HEK293 (cell line): ENCODE measurements at regions not wholly inside any gene's neighbourhood (a gene's known extent, or its start where the extent isn't known, plus 50 kb on each side); places are given as distances from the start of the nearest gene placed in this dataset.

Experiments
- CTCF ChIA-PET: fragments of 350-600 bp; formaldehyde crosslinking; extraction: SDS; loops from one replicate; lab custom pipeline; 2021; ENCODE audit warnings: antibody characterized with exemption; lab: Yijun Ruan, JAX
- POLR2A ChIA-PET: fragments of 300-600 bp; formaldehyde crosslinking; extraction: SDS; loops from one replicate; lab custom pipeline; 2020; ENCODE audit warnings: antibody characterized with exemption, inconsistent platforms; lab: Yijun Ruan, JAX
- H3K27ac ChIP-seq: fragments of 200-500 bp; sonication (Bioruptor generic); 2 replicates; pipeline ENCODE4 v1.5.1; 2014; ENCODE audit warnings: low read depth, low read length, control low read depth, inconsistent platforms; ENCODE audit errors: extremely low read depth
- H3K36me3 ChIP-seq, 2 experiments: fragments of 200-500 bp in 1 of 2; sonication (Bioruptor generic) in 1 of 2; 1 replicate in 1 of 2; 2 replicates in 1 of 2; pipeline ENCODE4 v1.5.1; 2014 to 2017; ENCODE audit warnings: inconsistent platforms in 2 of 2, low read length in 2 of 2; ENCODE audit not compliant: control insufficient read depth in 2 of 2, insufficient read depth in 1 of 2
- H3K4me1 ChIP-seq: fragments of 200-500 bp; sonication (Bioruptor generic); 2 replicates; pipeline ENCODE4 v1.5.1; 2014; ENCODE audit warnings: mild to moderate bottlenecking, low read length, inconsistent platforms; ENCODE audit not compliant: control insufficient read depth, insufficient read depth
- H3K4me3 ChIP-seq: 2 replicates; pipeline ENCODE4 v1.5.1; 2011; ENCODE audit warnings: low read depth, mild to moderate bottlenecking, control low read depth, low read length, moderate library complexity
- H3K9me3 ChIP-seq: fragments of 200-500 bp; sonication (Bioruptor generic); 2 replicates; pipeline ENCODE4 v1.5.1; 2014; ENCODE audit warnings: low read depth, low read length, inconsistent platforms; ENCODE audit not compliant: control insufficient read depth, insufficient read depth
- FEZF1 ChIP-seq: fragments of 450-650 bp; formaldehyde crosslinking; IDR thresholded peaks from 2 replicates; pipeline ENCODE4 v1.5.1; 2016; ENCODE audit warnings: missing biosample characterization, missing genetic modification characterization
- ZBTB48 ChIP-seq: fragments of 450-650 bp; formaldehyde crosslinking; IDR thresholded peaks from 2 replicates; pipeline ENCODE4 v1.5.1; 2016; ENCODE audit warnings: missing biosample characterization, missing genetic modification characterization
- ZNF10 ChIP-seq: fragments of 450-650 bp; formaldehyde crosslinking; IDR thresholded peaks from 2 replicates; pipeline ENCODE4 v1.5.1; 2017; ENCODE audit warnings: missing biosample characterization, missing genetic modification characterization
- ZNF202 ChIP-seq: fragments of 450-650 bp; formaldehyde crosslinking; IDR thresholded peaks from 2 replicates; pipeline ENCODE4 v1.5.1; 2016; ENCODE audit warnings: missing biosample characterization, missing genetic modification characterization, borderline replicate concordance
- ZNF239 ChIP-seq: fragments of 450-650 bp; formaldehyde crosslinking; IDR thresholded peaks from 2 replicates; pipeline ENCODE4 v1.5.1; 2016; ENCODE audit warnings: missing biosample characterization, missing genetic modification characterization
- ZNF433 ChIP-seq: fragments of 450-650 bp; formaldehyde crosslinking; IDR thresholded peaks from 2 replicates; pipeline ENCODE4 v1.5.1; 2016; ENCODE audit warnings: missing biosample characterization, missing genetic modification characterization, low read depth
- ZNF571 ChIP-seq: fragments of 450-650 bp; formaldehyde crosslinking; IDR thresholded peaks from 2 replicates; pipeline ENCODE4 v1.5.0; 2017; ENCODE audit warnings: missing biosample characterization, missing genetic modification characterization
- ZNF677 ChIP-seq: fragments of 450-650 bp; IDR thresholded peaks from 2 replicates; pipeline ENCODE4 v1.5.0; 2018; ENCODE audit warnings: missing biosample characterization, mild to moderate bottlenecking, missing genetic modification characterization, moderate library complexity
- TF ChIP-seq, protein P1 (sequence below): fragments of 450-650 bp; formaldehyde crosslinking; IDR thresholded peaks from 2 replicates; pipeline ENCODE4 v1.5.1; 2016; ENCODE audit warnings: missing biosample characterization, missing genetic modification characterization
- TF ChIP-seq, protein P2 (sequence below): IDR thresholded peaks from 2 replicates; pipeline ENCODE4 v1.6.1; 2011; ENCODE audit warnings: mild to moderate bottlenecking, low read depth, low read length, borderline replicate concordance
- TF ChIP-seq, protein P3 (sequence below): fragments of 450-650 bp; formaldehyde crosslinking; conservative IDR thresholded peaks from 2 replicates; pipeline ENCODE4 v1.5.1; 2016; ENCODE audit warnings: low read depth, missing biosample characterization, missing genetic modification characterization
- TF ChIP-seq, protein P4 (sequence below): fragments of 450-650 bp; formaldehyde crosslinking; IDR thresholded peaks from 2 replicates; pipeline ENCODE4 v1.5.1; 2016; ENCODE audit warnings: missing biosample characterization, missing genetic modification characterization
- TF ChIP-seq, protein P5 (sequence below): fragments of 450-650 bp; formaldehyde crosslinking; IDR thresholded peaks from 2 replicates; pipeline ENCODE4 v1.5.1; 2016; ENCODE audit warnings: missing biosample characterization, missing genetic modification characterization, borderline replicate concordance
- TF ChIP-seq, protein P6 (sequence below): fragments of 450-650 bp; formaldehyde crosslinking; IDR thresholded peaks from 2 replicates; pipeline ENCODE4 v1.5.1; 2017; ENCODE audit warnings: missing biosample characterization, missing genetic modification characterization

DNA sequence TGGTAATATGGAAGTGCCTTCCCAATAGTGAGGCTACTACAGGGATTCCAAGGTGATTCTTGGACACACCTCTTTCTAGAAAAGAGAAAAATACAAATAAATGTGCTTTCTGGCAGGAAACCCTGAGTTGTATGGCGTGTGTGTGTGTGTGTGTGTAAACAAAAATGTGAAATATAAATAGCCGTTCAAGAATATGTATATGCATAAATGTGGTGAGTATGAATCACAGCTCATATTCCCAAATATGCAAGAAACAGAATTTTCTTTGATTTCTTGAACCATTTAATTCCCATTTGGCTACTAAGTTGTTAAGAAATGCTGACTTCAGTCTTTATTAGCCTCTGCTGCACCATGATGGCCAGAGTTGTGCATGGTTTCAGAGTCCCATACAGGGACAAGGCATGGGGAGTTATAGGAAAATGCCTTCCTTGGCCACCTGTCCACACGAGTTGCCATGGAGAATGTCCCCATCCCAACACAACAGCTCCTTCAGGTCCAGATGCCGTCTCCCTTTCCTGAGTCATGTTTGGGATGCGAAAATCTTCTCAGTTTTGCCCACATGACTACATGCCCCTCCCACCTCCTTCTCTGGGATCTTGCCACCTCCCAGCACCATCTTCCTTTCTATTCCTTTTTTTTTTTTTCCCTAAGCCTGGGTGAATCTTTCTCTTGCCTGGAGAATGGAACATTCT lies 312.4 kb upstream of the ECI2 start (continued):
- TF ChIP-seq, protein P1, sequence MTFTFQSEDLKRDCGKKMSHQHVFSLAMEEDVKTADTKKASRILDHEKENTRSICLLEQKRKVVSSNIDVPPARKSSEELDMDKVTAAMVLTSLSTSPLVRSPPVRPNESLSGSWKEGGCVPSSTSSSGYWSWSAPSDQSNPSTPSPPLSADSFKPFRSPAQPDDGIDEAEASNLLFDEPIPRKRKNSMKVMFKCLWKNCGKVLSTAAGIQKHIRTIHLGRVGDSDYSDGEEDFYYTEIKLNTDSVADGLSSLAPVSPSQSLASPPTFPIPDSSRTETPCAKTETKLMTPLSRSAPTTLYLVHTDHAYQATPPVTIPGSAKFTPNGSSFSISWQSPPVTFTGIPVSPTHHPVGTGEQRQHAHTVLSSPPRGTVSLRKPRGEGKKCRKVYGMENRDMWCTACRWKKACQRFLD (tag by site-specific recombination): no peak
- TF ChIP-seq, protein P2, sequence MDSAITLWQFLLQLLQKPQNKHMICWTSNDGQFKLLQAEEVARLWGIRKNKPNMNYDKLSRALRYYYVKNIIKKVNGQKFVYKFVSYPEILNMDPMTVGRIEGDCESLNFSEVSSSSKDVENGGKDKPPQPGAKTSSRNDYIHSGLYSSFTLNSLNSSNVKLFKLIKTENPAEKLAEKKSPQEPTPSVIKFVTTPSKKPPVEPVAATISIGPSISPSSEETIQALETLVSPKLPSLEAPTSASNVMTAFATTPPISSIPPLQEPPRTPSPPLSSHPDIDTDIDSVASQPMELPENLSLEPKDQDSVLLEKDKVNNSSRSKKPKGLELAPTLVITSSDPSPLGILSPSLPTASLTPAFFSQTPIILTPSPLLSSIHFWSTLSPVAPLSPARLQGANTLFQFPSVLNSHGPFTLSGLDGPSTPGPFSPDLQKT: no peak
- no peak for TF ChIP-seq ZNF202 (tag by site-specific recombination)
- TF ChIP-seq ZBTB48 (tag by site-specific recombination): no peak
- no peak for TF ChIP-seq FEZF1

DNA sequence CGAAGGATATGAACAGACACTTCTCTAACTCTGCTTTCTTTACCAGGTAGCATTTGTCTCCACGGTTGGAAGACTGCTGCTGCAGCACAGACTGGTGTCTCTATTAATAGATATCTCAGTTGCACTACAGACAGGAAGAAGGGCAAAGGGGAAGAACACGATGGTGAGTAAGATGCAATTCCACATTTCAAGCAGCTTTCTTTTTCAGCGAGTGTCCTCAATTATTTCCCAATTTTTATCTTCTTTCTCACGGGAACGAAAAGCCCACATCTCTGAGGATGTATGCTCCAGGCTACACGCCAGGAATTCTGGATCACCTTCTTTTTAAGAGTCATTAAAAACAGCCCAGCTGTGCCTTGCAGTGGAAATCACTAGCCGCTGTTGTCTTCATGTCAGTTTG lies 311.6 kb upstream of the ECI2 start:
- Histone ChIP-seq H3K4me3 (no peak overlapping the region), H3K27ac (no peak overlapping the region), H3K36me3 (no peaks in the 10 kb centered on the region), H3K9me3 (no peaks in the 10 kb centered on the region; the same call in 1 of the 2 replicates), H3K4me1 (no peaks in the 10 kb centered on the region)
- POLR2A ChIA-PET: no interaction called here
- TF ChIP-seq, protein P3, sequence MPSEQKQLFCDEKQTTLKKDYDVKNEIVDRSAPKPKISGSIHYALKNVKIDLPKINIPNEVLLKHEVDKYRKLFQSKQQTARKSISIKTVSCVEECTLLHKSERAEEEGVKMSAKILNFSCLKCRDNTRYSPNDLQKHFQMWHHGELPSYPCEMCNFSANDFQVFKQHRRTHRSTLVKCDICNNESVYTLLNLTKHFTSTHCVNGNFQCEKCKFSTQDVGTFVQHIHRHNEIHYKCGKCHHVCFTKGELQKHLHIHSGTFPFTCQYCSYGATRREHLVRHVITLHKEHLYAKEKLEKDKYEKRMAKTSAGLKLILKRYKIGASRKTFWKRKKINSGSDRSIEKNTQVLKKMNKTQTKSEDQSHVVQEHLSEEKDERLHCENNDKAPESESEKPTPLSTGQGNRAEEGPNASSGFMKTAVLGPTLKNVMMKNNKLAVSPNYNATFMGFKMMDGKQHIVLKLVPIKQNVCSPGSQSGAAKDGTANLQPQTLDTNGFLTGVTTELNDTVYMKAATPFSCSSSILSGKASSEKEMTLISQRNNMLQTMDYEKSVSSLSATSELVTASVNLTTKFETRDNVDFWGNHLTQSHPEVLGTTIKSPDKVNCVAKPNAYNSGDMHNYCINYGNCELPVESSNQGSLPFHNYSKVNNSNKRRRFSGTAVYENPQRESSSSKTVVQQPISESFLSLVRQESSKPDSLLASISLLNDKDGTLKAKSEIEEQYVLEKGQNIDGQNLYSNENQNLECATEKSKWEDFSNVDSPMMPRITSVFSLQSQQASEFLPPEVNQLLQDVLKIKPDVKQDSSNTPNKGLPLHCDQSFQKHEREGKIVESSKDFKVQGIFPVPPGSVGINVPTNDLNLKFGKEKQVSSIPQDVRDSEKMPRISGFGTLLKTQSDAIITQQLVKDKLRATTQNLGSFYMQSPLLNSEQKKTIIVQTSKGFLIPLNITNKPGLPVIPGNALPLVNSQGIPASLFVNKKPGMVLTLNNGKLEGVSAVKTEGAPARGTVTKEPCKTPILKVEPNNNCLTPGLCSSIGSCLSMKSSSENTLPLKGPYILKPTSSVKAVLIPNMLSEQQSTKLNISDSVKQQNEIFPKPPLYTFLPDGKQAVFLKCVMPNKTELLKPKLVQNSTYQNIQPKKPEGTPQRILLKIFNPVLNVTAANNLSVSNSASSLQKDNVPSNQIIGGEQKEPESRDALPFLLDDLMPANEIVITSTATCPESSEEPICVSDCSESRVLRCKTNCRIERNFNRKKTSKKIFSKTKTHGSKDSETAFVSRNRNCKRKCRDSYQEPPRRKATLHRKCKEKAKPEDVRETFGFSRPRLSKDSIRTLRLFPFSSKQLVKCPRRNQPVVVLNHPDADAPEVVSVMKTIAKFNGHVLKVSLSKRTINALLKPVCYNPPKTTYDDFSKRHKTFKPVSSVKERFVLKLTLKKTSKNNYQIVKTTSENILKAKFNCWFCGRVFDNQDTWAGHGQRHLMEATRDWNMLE (tag by site-specific recombination): no peak
- TF ChIP-seq, protein P4, sequence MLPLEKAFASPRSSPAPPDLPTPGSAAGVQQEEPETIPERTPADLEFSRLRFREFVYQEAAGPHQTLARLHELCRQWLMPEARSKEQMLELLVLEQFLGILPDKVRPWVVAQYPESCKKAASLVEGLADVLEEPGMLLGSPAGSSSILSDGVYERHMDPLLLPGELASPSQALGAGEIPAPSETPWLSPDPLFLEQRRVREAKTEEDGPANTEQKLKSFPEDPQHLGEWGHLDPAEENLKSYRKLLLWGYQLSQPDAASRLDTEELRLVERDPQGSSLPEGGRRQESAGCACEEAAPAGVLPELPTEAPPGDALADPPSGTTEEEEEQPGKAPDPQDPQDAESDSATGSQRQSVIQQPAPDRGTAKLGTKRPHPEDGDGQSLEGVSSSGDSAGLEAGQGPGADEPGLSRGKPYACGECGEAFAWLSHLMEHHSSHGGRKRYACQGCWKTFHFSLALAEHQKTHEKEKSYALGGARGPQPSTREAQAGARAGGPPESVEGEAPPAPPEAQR (tag by site-specific recombination): no peak
- TF ChIP-seq ZNF10 (tag by site-specific recombination) (no peak), ZNF239 (tag by site-specific recombination) (no peak), ZNF677 (tag by site-specific recombination) (no peak), ZNF571 (tag by site-specific recombination) (no peak), ZNF433 (tag by site-specific recombination) (no peak)
- TF ChIP-seq, protein P5, sequence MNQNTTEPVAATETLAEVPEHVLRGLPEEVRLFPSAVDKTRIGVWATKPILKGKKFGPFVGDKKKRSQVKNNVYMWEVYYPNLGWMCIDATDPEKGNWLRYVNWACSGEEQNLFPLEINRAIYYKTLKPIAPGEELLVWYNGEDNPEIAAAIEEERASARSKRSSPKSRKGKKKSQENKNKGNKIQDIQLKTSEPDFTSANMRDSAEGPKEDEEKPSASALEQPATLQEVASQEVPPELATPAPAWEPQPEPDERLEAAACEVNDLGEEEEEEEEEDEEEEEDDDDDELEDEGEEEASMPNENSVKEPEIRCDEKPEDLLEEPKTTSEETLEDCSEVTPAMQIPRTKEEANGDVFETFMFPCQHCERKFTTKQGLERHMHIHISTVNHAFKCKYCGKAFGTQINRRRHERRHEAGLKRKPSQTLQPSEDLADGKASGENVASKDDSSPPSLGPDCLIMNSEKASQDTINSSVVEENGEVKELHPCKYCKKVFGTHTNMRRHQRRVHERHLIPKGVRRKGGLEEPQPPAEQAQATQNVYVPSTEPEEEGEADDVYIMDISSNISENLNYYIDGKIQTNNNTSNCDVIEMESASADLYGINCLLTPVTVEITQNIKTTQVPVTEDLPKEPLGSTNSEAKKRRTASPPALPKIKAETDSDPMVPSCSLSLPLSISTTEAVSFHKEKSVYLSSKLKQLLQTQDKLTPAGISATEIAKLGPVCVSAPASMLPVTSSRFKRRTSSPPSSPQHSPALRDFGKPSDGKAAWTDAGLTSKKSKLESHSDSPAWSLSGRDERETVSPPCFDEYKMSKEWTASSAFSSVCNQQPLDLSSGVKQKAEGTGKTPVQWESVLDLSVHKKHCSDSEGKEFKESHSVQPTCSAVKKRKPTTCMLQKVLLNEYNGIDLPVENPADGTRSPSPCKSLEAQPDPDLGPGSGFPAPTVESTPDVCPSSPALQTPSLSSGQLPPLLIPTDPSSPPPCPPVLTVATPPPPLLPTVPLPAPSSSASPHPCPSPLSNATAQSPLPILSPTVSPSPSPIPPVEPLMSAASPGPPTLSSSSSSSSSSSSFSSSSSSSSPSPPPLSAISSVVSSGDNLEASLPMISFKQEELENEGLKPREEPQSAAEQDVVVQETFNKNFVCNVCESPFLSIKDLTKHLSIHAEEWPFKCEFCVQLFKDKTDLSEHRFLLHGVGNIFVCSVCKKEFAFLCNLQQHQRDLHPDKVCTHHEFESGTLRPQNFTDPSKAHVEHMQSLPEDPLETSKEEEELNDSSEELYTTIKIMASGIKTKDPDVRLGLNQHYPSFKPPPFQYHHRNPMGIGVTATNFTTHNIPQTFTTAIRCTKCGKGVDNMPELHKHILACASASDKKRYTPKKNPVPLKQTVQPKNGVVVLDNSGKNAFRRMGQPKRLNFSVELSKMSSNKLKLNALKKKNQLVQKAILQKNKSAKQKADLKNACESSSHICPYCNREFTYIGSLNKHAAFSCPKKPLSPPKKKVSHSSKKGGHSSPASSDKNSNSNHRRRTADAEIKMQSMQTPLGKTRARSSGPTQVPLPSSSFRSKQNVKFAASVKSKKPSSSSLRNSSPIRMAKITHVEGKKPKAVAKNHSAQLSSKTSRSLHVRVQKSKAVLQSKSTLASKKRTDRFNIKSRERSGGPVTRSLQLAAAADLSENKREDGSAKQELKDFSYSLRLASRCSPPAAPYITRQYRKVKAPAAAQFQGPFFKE (tag by site-specific recombination): no peak
- TF ChIP-seq, protein P2: no peak
- TF ChIP-seq, protein P6, sequence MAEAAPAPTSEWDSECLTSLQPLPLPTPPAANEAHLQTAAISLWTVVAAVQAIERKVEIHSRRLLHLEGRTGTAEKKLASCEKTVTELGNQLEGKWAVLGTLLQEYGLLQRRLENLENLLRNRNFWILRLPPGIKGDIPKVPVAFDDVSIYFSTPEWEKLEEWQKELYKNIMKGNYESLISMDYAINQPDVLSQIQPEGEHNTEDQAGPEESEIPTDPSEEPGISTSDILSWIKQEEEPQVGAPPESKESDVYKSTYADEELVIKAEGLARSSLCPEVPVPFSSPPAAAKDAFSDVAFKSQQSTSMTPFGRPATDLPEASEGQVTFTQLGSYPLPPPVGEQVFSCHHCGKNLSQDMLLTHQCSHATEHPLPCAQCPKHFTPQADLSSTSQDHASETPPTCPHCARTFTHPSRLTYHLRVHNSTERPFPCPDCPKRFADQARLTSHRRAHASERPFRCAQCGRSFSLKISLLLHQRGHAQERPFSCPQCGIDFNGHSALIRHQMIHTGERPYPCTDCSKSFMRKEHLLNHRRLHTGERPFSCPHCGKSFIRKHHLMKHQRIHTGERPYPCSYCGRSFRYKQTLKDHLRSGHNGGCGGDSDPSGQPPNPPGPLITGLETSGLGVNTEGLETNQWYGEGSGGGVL: no peak
- CTCF ChIA-PET: interaction anchor here (0.6 kb wide), 1 partner anchor 8 kb away, joined by 3 read pairs; no protein-coding TSS in a partner anchor
